IMR-90 (cell line): ENCODE measurements at regions not wholly inside any gene's neighbourhood (a gene's known extent, or its start where the extent isn't known, plus 50 kb on each side); places are given as distances from the start of the nearest gene placed in this dataset.

Source experiments
- ATAC-seq: fragments of 200-7000 bp; cut with Tn5 transposase; 2 replicates; pipeline ENCODE4 v1.9.1; 2020; ENCODE audit warnings: low read depth, mild to moderate bottlenecking, moderate library complexity
- BruUV-seq: library from RNA; stranded (reverse); fragments of 400-500 nt; replicated peaks from 2 replicates; lab custom pipeline; 2021; lab: Mats Ljungman, UMichigan
- CTCF ChIA-PET: fragments of 300-600 bp; formaldehyde crosslinking; extraction: SDS; loops from one replicate; lab custom pipeline; 2021; ENCODE audit warnings: antibody characterized with exemption; lab: Yijun Ruan, JAX
- POLR2A ChIA-PET: fragments of 300-600 bp; sonication (Branson Sonifier 250); formaldehyde crosslinking; loops from one replicate; lab custom pipeline; 2022; ENCODE audit warnings: antibody characterized with exemption; ENCODE audit not compliant: unreplicated experiment; lab: Charles Lee
- DNase-seq: peaks from one replicate; pipeline ENCODE4 v3.0.0; 2013
- H2AFZ ChIP-seq: replicated peaks from 2 replicates; pipeline ENCODE3; 2013; ENCODE audit warnings: low read length, mild to moderate bottlenecking; ENCODE audit not compliant: poor library complexity
- H2AK5ac ChIP-seq: 2 replicates; pipeline ENCODE4 v1.6.1; 2013; ENCODE audit warnings: low read depth, low read length, inconsistent platforms
- H2AK9ac ChIP-seq: replicated peaks from 2 replicates; pipeline ENCODE3; 2013; ENCODE audit warnings: mild to moderate bottlenecking, low read depth, low read length, moderate library complexity; ENCODE audit not compliant: poor library complexity
- H2BK120ac ChIP-seq: 2 replicates; pipeline ENCODE4 v1.6.1; 2013; ENCODE audit warnings: low read depth, low read length, inconsistent platforms
- H2BK15ac ChIP-seq: 3 replicates; pipeline ENCODE4 v1.6.1; 2013; ENCODE audit warnings: low read depth, low read length, inconsistent platforms
- H2BK20ac ChIP-seq: 2 replicates; pipeline ENCODE4 v1.6.1; 2013; ENCODE audit warnings: low read depth, mild to moderate bottlenecking, inconsistent platforms, low read length, moderate library complexity
- H2BK5ac ChIP-seq: 2 replicates; pipeline ENCODE4 v1.6.1; 2013; ENCODE audit warnings: mild to moderate bottlenecking, low read depth, low read length, inconsistent platforms; ENCODE audit not compliant: poor library complexity, severe bottlenecking
- H3K14ac ChIP-seq: replicated peaks from 2 replicates; pipeline ENCODE4 v1.6.1; 2013; ENCODE audit warnings: low read depth, low read length, inconsistent platforms
- H3K18ac ChIP-seq: 2 replicates; pipeline ENCODE4 v1.6.1; 2013; ENCODE audit warnings: low read depth, low read length, control low read depth
- H3K23ac ChIP-seq: 2 replicates; pipeline ENCODE4 v1.6.1; 2013; ENCODE audit warnings: low read depth, low read length, inconsistent platforms
- H3K27ac ChIP-seq: 2 replicates; pipeline ENCODE4 v1.5.1; 2013; ENCODE audit warnings: mild to moderate bottlenecking, control low read depth, low read length; ENCODE audit not compliant: insufficient read depth
- H3K27me3 ChIP-seq: 2 replicates; pipeline ENCODE4 v1.6.1; 2013; ENCODE audit warnings: low read length; ENCODE audit not compliant: control insufficient read depth, insufficient read depth
- H3K36me3 ChIP-seq: 2 replicates; pipeline ENCODE4 v1.6.1; 2013; ENCODE audit warnings: low read length, mixed read lengths; ENCODE audit not compliant: control insufficient read depth, insufficient read depth
- H3K4ac ChIP-seq: 2 replicates; pipeline ENCODE4 v1.6.1; 2013; ENCODE audit warnings: low read depth, low read length, inconsistent platforms
- H3K4me1 ChIP-seq: 2 replicates; pipeline ENCODE4 v1.6.1; 2013; ENCODE audit warnings: low read length, mixed read lengths; ENCODE audit not compliant: control insufficient read depth, insufficient read depth
- H3K4me2 ChIP-seq: 2 replicates; pipeline ENCODE4 v1.6.1; 2013; ENCODE audit warnings: low read depth, mild to moderate bottlenecking, control low read depth, low read length, moderate library complexity
- H3K4me3 ChIP-seq: 2 replicates; pipeline ENCODE4 v1.5.1; 2013; ENCODE audit warnings: low read depth, mild to moderate bottlenecking, control low read depth, low read length, moderate library complexity; ENCODE audit not compliant: insufficient read depth
- H3K56ac ChIP-seq: 2 replicates; pipeline ENCODE4 v1.6.1; 2013; ENCODE audit warnings: low read length, inconsistent platforms; ENCODE audit not compliant: insufficient read depth; ENCODE audit errors: extremely low read depth
- H3K79me1 ChIP-seq, 2 experiments: 2 replicates each; pipeline ENCODE4 v1.6.1; 2013; ENCODE audit warnings: low read length in 2 of 2, inconsistent platforms in 1 of 2, low read depth in 1 of 2
- H3K9ac ChIP-seq: 2 replicates; pipeline ENCODE4 v1.6.1; 2013; ENCODE audit warnings: low read depth, low read length, control low read depth
- H3K9me1 ChIP-seq: 2 replicates; pipeline ENCODE4 v1.6.1; 2013; ENCODE audit warnings: low read length, inconsistent platforms; ENCODE audit not compliant: insufficient read depth
- H3K9me3 ChIP-seq: 2 replicates; pipeline ENCODE4 v1.6.1; 2013; ENCODE audit warnings: low read length; ENCODE audit not compliant: control insufficient read depth, insufficient read depth
- H4K20me1 ChIP-seq: 2 replicates; pipeline ENCODE4 v1.6.1; 2013; ENCODE audit warnings: low read length, inconsistent platforms; ENCODE audit not compliant: insufficient read depth
- H4K5ac ChIP-seq: 2 replicates; pipeline ENCODE4 v1.6.1; 2013; ENCODE audit warnings: mild to moderate bottlenecking, low read depth, low read length, control low read depth
- H4K8ac ChIP-seq, 2 experiments: 2 replicates each; pipeline ENCODE4 v1.6.1; 2013; ENCODE audit warnings: low read depth in 2 of 2, low read length in 2 of 2, control low read depth in 1 of 2, inconsistent platforms in 1 of 2
- H4K91ac ChIP-seq: 2 replicates; pipeline ENCODE4 v1.6.1; 2013; ENCODE audit warnings: low read depth, low read length, inconsistent platforms; ENCODE audit not compliant: insufficient read depth
- BHLHE40 ChIP-seq: fragments of 150-350 bp; IDR thresholded peaks from 2 replicates; pipeline ENCODE4 v1.6.1; 2016; ENCODE audit warnings: mild to moderate bottlenecking, low read depth, low read length
- CEBPB ChIP-seq: IDR thresholded peaks from 2 replicates; pipeline ENCODE4 v1.6.1; 2012; ENCODE audit warnings: low read depth, low read length, improper control_type of control experiment
- CHD1 ChIP-seq: IDR thresholded peaks from 2 replicates; pipeline ENCODE4 v1.6.1; 2012; ENCODE audit warnings: low read depth, low read length, improper control_type of control experiment
- ELK1 ChIP-seq: fragments of 150-350 bp; IDR thresholded peaks from 2 replicates; pipeline ENCODE4 v1.6.1; 2016; ENCODE audit warnings: low read depth, mild to moderate bottlenecking, low read length, moderate library complexity, borderline replicate concordance
- FOS ChIP-seq: fragments of 150-350 bp; IDR thresholded peaks from 2 replicates; pipeline ENCODE4 v1.6.1; 2016; ENCODE audit warnings: low read depth, low read length
- MAFK ChIP-seq: IDR thresholded peaks from 2 replicates; pipeline ENCODE4 v1.6.1; 2012; ENCODE audit warnings: low read depth, low read length, improper control_type of control experiment
- MAZ ChIP-seq: IDR thresholded peaks from 2 replicates; pipeline ENCODE4 v1.6.1; 2012; ENCODE audit warnings: low read depth, mild to moderate bottlenecking, low read length, improper control_type of control experiment, moderate library complexity, borderline replicate concordance
- NFE2L2 ChIP-seq: fragments of 150-350 bp; IDR thresholded peaks from 2 replicates; pipeline ENCODE4 v1.6.1; 2016; ENCODE audit warnings: low read depth, mild to moderate bottlenecking, low read length
- POLR2A ChIP-seq: IDR thresholded peaks from 2 replicates; pipeline ENCODE4 v1.6.1; 2012; ENCODE audit warnings: mild to moderate bottlenecking, low read depth, low read length
- RAD21 ChIP-seq: IDR thresholded peaks from 2 replicates; pipeline ENCODE4 v1.6.1; 2012; ENCODE audit warnings: low read length, improper control_type of control experiment
- SMC3 ChIP-seq: fragments of 150-350 bp; IDR thresholded peaks from 2 replicates; pipeline ENCODE4 v1.6.1; 2016; ENCODE audit warnings: low read depth, mild to moderate bottlenecking, antibody characterized with exemption, low read length, moderate library complexity
- USF2 ChIP-seq: fragments of 150-350 bp; IDR thresholded peaks from 2 replicates; pipeline ENCODE4 v1.6.1; 2017; ENCODE audit warnings: mild to moderate bottlenecking, antibody characterized with exemption, low read length, low read depth
- WGBS, 2 experiments: methylation state at CpG; one replicate each; pipeline versions ENCODE4 v1.1.5 to v1.1.7; 2013; ENCODE audit warnings: missing lambda C conversion rate in 2 of 2; ENCODE audit not compliant: insufficient read length in 1 of 2; ENCODE audit errors: extremely low coverage in 2 of 2; 5-methylcytosine and 5-hydroxymethylcytosine counted together
- dilution Hi-C: fragments of 300-500 bp; cut with HindIII; formaldehyde crosslinking; loops from one replicate; pipeline ENCODE4 v1.14.3; 2018; ENCODE audit warnings: low sequenced_read_pairs; ENCODE audit not compliant: unreplicated experiment
- in situ Hi-C: fragments of 300-500 bp; cut with MboI; formaldehyde crosslinking; loops from 3 replicates; pipeline ENCODE4 v1.14.3; 2019; ENCODE audit warnings: low sequenced_read_pairs, inconsistent platforms, mixed read lengths
- intact Hi-C: fragments of 100-400 bp; cut with micrococcal nuclease; formaldehyde crosslinking; loops from 2 replicates; pipeline ENCODE4 v1.10.0; 2022

GRCh38 chr15:79721256-79721655, 175.6 kb downstream of the MTHFS start:
- Histone ChIP-seq H3K27ac (no peak overlapping the region), H4K8ac (no peak overlapping the region), H3K9ac (no peak overlapping the region), H3K4me1 (no peaks in the 10 kb centered on the region), H3K18ac (no peak overlapping the region), H3K27me3 (no peaks in the 10 kb centered on the region; the same call in 1 of the 2 replicates), H2AK9ac (no peak overlapping the region), H3K14ac (no peak overlapping the region), H3K4me2 (no peak overlapping the region), H4K20me1 (no peaks in the 10 kb centered on the region), H2BK20ac (no peak overlapping the region), H4K91ac (no peak overlapping the region), H3K4ac (no peak overlapping the region), H3K4me3 (no peak overlapping the region), H3K56ac (no peak overlapping the region), H2BK15ac (no peak overlapping the region), H3K9me3 (no peaks in the 10 kb centered on the region), H2AK5ac (no peak overlapping the region), H3K23ac (no peak overlapping the region), H4K5ac (no peak overlapping the region), H2BK5ac (no peak overlapping the region), H2BK120ac (no peak overlapping the region), H3K79me1 (no peaks in the 10 kb centered on the region), H3K9me1 (no peaks in the 10 kb centered on the region), H3K36me3 (no peaks in the 10 kb centered on the region), H2AFZ (no peak overlapping the region)
- intact Hi-C loops: no loop called here
- no CpG with 5 or more reads among the region's 1 CpG for WGBS, 2 experiments
- DNase-seq (no peak), ATAC-seq (no peak)
- CTCF ChIA-PET: no interaction called here
- TF ChIP-seq FOS (no peak), USF2 (no peak), MAFK (no peak), POLR2A (no peak), CEBPB (no peak), ELK1 (no peak), NFE2L2 (no peak), CHD1 (no peak), RAD21 (no peak), MAZ (no peak), BHLHE40 (no peak), SMC3 (no peak)
- dilution Hi-C loops: no loop called here
- BruUV-seq: no TSS peak
- in situ Hi-C loops: no loop called here
- POLR2A ChIA-PET: no interaction called here
